ENCODE measurements at regions not wholly inside any gene's neighbourhood (a gene's known extent, or its start where the extent isn't known, plus 50 kb on each side); places are given as distances from the start of the nearest gene placed in this dataset.
"Not testable (repeated sequence)": the region's sequence is repeated elsewhere in the genome, so short reads cannot be mapped to it uniquely, and the experiment has no call there.

GRCh38 chr5:101326766-101327165, 423.7 kb upstream of the ST8SIA4 start:
- Mint-ChIP-seq H3K9me3 (ENCODE audit: unreplicated experiment) (no peaks in the 10 kb centered on the region), H3K27ac (ENCODE audit: unreplicated experiment) (no peak overlapping the region), H3K36me3 (ENCODE audit: unreplicated experiment) (no peaks in the 10 kb centered on the region), H3K27me3 (ENCODE audit: unreplicated experiment) (no peaks in the 10 kb centered on the region), H3K4me3 (ENCODE audit: unreplicated experiment) (no peak overlapping the region), H3K4me1 (ENCODE audit: unreplicated experiment) (no peaks in the 10 kb centered on the region)
- no peak for TF ChIP-seq CTCF (IDR thresholded peaks at IDR 0.05)
- DNase-seq (ENCODE audit: extremely low spot score, unreplicated experiment) = no peak

GRCh38 chr5:101316401-101316800, 413.3 kb upstream of the ST8SIA4 start:
- H3K4me1 Mint-ChIP-seq (ENCODE audit: unreplicated experiment); H3K9me3 Mint-ChIP-seq (ENCODE audit: unreplicated experiment); H3K27me3 Mint-ChIP-seq (ENCODE audit: unreplicated experiment); H3K36me3 Mint-ChIP-seq (ENCODE audit: unreplicated experiment); H3K27ac Mint-ChIP-seq (ENCODE audit: unreplicated experiment); DNase-seq (ENCODE audit: extremely low spot score, unreplicated experiment); H3K4me3 Mint-ChIP-seq (ENCODE audit: unreplicated experiment): not testable (repeated sequence)

DNA sequence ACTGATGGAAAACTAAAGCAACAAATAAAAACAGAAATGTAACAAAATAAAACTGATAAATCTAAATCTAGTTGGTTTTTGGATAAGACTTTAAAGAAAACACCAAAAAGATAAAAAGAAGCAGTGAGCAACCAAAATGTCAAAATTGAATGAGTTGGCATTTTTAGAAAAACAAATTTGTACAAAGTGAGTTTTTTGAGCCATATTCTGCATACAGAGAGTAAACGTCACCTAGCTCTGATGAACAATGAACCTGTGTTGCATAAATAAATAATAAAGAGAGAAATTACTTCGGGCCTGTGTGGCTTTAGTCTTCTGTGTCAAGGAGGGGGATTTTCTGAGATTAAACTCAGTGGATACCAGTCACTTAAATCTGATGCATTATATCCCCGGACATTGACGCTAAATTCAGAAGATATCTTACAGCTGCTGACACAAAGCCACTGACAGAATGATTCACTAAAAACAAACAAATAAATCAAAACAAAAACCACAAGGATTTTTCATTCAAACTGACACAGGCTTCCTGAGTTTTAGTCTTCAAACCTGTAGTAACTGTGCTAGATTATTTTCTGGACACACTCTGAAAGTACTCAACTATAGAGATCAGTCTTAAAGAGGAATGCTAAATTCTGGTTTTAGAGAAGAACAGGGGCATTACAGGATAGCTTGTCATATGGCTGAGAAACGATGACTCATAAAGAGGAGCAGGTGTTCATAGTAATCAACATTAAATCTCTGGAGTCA, 403.5 kb upstream of the ST8SIA4 start:
- Mint-ChIP-seq H3K9me3 (ENCODE audit: unreplicated experiment) (no peaks in the 10 kb centered on the region), H3K27ac (ENCODE audit: unreplicated experiment) (no peak overlapping the region), H3K36me3 (ENCODE audit: unreplicated experiment) (no peaks in the 10 kb centered on the region), H3K4me3 (ENCODE audit: unreplicated experiment) (no peak overlapping the region), H3K27me3 (ENCODE audit: unreplicated experiment) (peaks cover 2% of the 10 kb centered on the region), H3K4me1 (ENCODE audit: unreplicated experiment) (no peaks in the 10 kb centered on the region)
- DNase-seq (ENCODE audit: extremely low spot score, unreplicated experiment) = no peak
- no peak for TF ChIP-seq CTCF (IDR thresholded peaks at IDR 0.05)

GRCh38 chr5:101296477-101296876, 393.4 kb upstream of the ST8SIA4 start:
- Mint-ChIP-seq H3K4me3 (ENCODE audit: unreplicated experiment) (no peak overlapping the region), H3K27ac (ENCODE audit: unreplicated experiment) (no peak overlapping the region), H3K4me1 (ENCODE audit: unreplicated experiment) (no peaks in the 10 kb centered on the region), H3K27me3 (ENCODE audit: unreplicated experiment) (no peaks in the 10 kb centered on the region), H3K36me3 (ENCODE audit: unreplicated experiment) (no peaks in the 10 kb centered on the region), H3K9me3 (ENCODE audit: unreplicated experiment) (no peaks in the 10 kb centered on the region)
- no peak for DNase-seq (ENCODE audit: extremely low spot score, unreplicated experiment)
- TF ChIP-seq CTCF (IDR thresholded peaks at IDR 0.05) = no peak

DNA sequence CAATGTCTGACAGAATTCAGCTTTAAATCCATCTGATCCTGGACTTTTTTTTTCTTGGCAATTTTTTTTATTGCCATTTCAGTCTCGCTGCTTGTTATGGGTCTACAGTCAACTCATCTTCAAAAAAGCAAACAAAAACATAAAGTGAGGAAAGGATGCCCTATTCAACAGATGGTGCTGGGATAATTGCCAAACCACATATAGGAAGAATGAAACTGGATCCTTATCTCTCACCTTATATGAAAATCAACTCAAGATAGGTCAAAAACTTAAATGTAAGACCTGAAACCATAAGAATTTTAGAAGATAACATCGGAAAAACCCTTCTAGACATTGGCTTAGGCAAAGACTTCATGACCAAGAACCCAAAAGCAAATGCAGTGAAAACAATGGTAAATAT, 389.1 kb upstream of the ST8SIA4 start:
- Mint-ChIP-seq H3K27ac (ENCODE audit: unreplicated experiment) (no peak overlapping the region), H3K4me1 (ENCODE audit: unreplicated experiment) (no peaks in the 10 kb centered on the region), H3K27me3 (ENCODE audit: unreplicated experiment) (no peaks in the 10 kb centered on the region), H3K36me3 (ENCODE audit: unreplicated experiment) (no peaks in the 10 kb centered on the region), H3K4me3 (ENCODE audit: unreplicated experiment) (no peak overlapping the region), H3K9me3 (ENCODE audit: unreplicated experiment) (no peaks in the 10 kb centered on the region)
- DNase-seq (ENCODE audit: extremely low spot score, unreplicated experiment) = no peak
- TF ChIP-seq CTCF (IDR thresholded peaks at IDR 0.05) = no peak

DNA sequence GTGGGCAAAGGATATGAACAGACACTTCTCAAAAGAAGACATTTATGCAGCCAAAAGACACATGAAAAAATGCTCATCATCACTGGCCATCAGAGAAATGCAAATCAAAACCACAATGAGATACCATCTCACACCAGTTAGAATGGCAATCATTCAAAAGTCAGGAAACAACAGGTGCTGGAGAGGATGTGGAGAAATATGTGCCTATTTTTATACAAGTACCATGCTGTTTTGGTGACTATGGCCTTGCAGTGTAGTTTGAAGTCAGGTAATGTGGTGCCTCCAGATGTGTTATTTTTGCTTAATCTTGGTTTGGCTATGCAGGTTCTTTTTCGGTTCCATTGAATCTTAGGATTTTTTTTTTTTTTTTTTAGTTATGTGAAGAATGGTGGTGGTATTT, 387.7 kb upstream of the ST8SIA4 start:
- H3K27me3 Mint-ChIP-seq (ENCODE audit: unreplicated experiment); H3K27ac Mint-ChIP-seq (ENCODE audit: unreplicated experiment); H3K4me3 Mint-ChIP-seq (ENCODE audit: unreplicated experiment); H3K36me3 Mint-ChIP-seq (ENCODE audit: unreplicated experiment); H3K9me3 Mint-ChIP-seq (ENCODE audit: unreplicated experiment); DNase-seq (ENCODE audit: extremely low spot score, unreplicated experiment); H3K4me1 Mint-ChIP-seq (ENCODE audit: unreplicated experiment): not testable (repeated sequence)

Data from osteocyte (in vitro differentiated cells).